ENCODE measurements at regions not wholly inside any gene's neighbourhood (a gene's known extent, or its start where the extent isn't known, plus 50 kb on each side); places are given as distances from the start of the nearest gene placed in this dataset.
A peak's percentile ranks its signal among the peaks of the same experiment; 100 is the strongest.
"Not testable (repeated sequence)": the region's sequence is repeated elsewhere in the genome, so short reads cannot be mapped to it uniquely, and the experiment has no call there.

DNA sequence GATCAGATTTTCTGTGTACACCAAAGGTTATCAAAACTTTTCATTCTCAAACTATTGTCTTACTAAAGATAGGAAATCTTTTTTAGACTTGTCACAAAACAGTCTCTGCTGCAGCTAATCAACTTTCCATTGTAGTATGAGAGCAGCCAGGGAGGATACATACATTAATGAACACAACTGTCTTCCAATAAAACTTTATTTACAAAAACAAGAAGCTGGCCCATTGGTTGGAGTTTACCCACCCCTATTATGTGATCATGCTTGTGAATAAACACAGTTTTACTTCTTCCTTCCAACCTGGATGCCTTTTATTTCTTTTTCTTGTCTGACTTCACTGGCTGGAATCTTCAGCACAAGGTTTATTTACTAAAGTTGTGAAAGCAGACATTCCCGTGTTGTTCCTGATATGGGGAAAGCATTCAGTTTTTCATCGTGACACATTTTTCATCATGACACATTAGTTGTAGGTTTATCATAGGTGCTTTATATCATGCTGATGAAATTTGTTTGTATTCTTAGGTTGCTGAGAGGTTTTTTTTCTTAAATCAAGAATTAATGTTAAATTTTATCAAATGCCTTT lies 98.5 kb upstream of the CDK13 start:
- CTCF ChIA-PET: no interaction called here
- TF ChIP-seq EZH2 (IDR thresholded peaks at IDR 0.05; ENCODE audit: borderline replicate concordance, low read depth, low read length, severe bottlenecking): no peak
- TF ChIP-seq, protein P1, sequence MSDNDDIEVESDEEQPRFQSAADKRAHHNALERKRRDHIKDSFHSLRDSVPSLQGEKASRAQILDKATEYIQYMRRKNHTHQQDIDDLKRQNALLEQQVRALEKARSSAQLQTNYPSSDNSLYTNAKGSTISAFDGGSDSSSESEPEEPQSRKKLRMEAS (IDR thresholded peaks at IDR 0.05; ENCODE audit: insufficient read depth, insufficient read length): no peak
- no peak for TF ChIP-seq POLR2AphosphoS5 (IDR thresholded peaks at IDR 0.05; ENCODE audit: insufficient read depth, low read depth, low read length)
- no peak for TF ChIP-seq FOS (IDR thresholded peaks at IDR 0.05; ENCODE audit: borderline replicate concordance, insufficient read depth, low read length)
- TF ChIP-seq, protein P2, sequence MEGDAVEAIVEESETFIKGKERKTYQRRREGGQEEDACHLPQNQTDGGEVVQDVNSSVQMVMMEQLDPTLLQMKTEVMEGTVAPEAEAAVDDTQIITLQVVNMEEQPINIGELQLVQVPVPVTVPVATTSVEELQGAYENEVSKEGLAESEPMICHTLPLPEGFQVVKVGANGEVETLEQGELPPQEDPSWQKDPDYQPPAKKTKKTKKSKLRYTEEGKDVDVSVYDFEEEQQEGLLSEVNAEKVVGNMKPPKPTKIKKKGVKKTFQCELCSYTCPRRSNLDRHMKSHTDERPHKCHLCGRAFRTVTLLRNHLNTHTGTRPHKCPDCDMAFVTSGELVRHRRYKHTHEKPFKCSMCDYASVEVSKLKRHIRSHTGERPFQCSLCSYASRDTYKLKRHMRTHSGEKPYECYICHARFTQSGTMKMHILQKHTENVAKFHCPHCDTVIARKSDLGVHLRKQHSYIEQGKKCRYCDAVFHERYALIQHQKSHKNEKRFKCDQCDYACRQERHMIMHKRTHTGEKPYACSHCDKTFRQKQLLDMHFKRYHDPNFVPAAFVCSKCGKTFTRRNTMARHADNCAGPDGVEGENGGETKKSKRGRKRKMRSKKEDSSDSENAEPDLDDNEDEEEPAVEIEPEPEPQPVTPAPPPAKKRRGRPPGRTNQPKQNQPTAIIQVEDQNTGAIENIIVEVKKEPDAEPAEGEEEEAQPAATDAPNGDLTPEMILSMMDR (IDR thresholded peaks at IDR 0.05; ENCODE audit: extremely low read depth in 1 of 2, insufficient read depth in 1 of 2, low read depth in 1 of 2, low read length in 2 of 2): no peak
- TF ChIP-seq MYC (IDR thresholded peaks at IDR 0.05; ENCODE audit: low read depth, low read length): no peak
- TF ChIP-seq GATA2 (IDR thresholded peaks at IDR 0.05; ENCODE audit: insufficient read depth, insufficient read length, low read depth, low read length): no peak
- no peak for TF ChIP-seq POLR2A (IDR thresholded peaks at IDR 0.05; ENCODE audit: low read depth, low read length)
- no peak for TF ChIP-seq JUN (IDR thresholded peaks at IDR 0.05; ENCODE audit: borderline replicate concordance, insufficient read depth, insufficient read length, low read depth)
- H3K36me3 ChIP-seq (ENCODE audit: control insufficient read depth in 2 of 2, extremely low read depth in 1 of 2, insufficient read depth in 2 of 2, low read length in 2 of 2): no peaks in the 10 kb centered on the region
- DNase-seq (ENCODE audit: low read depth, low spot score): no peak
- BruUV-seq (replicated peaks): no TSS peak
- peaks cover 4 to 10% of the 10 kb centered on the region in 2 experiments for H3K27me3 ChIP-seq (ENCODE audit: control insufficient read depth in 2 of 2, insufficient read depth in 2 of 2, low read length in 2 of 2)
- H3K4me3 ChIP-seq (replicated peaks in 1 of 3; ENCODE audit: insufficient read depth in 1 of 3, low read depth in 1 of 3, low read length in 3 of 3): no peak overlapping the region
- H2AFZ ChIP-seq (ENCODE audit: low read depth, low read length): no peak overlapping the region
- no peak for FAIRE-seq
- H3K4me2 ChIP-seq (ENCODE audit: insufficient read depth, low read length): no peak overlapping the region
- no peaks in the 10 kb centered on the region for H3K9me3 ChIP-seq (replicated peaks; ENCODE audit: control insufficient read depth, insufficient read depth, low read length)
- H3K4me1 ChIP-seq (ENCODE audit: control insufficient read depth, extremely low read depth, insufficient read depth, low read length): no peaks in the 10 kb centered on the region
- H4K20me1 ChIP-seq (replicated peaks; ENCODE audit: control insufficient read depth, extremely low read depth, insufficient read depth, low read length): no peaks in the 10 kb centered on the region
- H3K9ac ChIP-seq (replicated peaks; ENCODE audit: extremely low read depth, insufficient read depth, low read length): no peak overlapping the region
- POLR2A ChIA-PET: no interaction called here
- dilution Hi-C loops (cut with MboI; ENCODE audit: extremely low pct_ligation_motif_present, low sequenced_read_pairs): no loop called here
- H3K27ac ChIP-seq (ENCODE audit: insufficient read depth, low read depth, low read length): no peak overlapping the region
- H3K79me2 ChIP-seq (ENCODE audit: control insufficient read depth, insufficient read depth, low read length): no peaks in the 10 kb centered on the region
- no peaks in the 10 kb centered on the region for H3K9me1 ChIP-seq (replicated peaks; ENCODE audit: control insufficient read depth, extremely low read depth, insufficient read depth, low read length)
- intact Hi-C loops (cut with micrococcal nuclease): no loop called here

DNA sequence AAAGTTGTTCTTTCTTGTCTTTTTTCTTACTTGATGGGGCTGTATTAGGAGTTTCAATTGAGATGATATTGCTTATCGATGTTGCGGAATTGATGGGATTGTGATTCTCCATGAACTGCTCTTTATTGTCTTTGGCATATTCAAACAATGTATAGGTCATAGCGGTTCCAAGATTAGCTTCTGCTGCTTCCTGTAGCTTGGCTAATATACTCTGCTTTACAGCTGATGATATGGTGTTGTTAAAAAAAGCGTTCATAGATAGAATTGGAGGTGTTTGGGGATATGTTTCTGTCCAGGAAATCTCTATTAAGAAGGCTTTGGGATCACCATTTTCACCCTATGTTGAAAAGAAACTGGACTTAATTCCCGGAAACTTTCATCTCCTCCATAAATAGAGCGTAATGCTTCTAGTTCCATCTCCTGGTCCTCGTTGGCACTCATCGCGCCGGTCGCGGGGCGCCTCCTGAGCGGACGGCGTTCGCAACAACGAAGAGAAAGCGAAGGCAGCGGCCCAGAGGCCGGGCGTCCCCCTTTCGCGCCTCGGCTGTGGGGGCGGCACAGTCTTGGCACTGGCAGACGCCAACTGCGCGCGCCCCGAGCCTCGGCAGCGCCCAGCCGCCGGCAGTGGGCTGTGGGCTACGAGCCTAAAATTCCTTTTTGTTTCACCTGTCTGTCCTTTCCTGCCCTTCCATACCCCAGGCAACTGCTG lies 95.3 kb upstream of the CDK13 start:
- peak overlapping the region; percentile 16 to 44 (median 16) for H3K4me3 ChIP-seq (replicated peaks in 1 of 3; ENCODE audit: insufficient read depth in 1 of 3, low read depth in 1 of 3, low read length in 3 of 3)
- H3K36me3 ChIP-seq (ENCODE audit: control insufficient read depth in 2 of 2, extremely low read depth in 1 of 2, insufficient read depth in 2 of 2, low read length in 2 of 2); H3K9me1 ChIP-seq (replicated peaks; ENCODE audit: control insufficient read depth, extremely low read depth, insufficient read depth, low read length); H3K79me2 ChIP-seq (ENCODE audit: control insufficient read depth, insufficient read depth, low read length); H3K9me3 ChIP-seq (replicated peaks; ENCODE audit: control insufficient read depth, insufficient read depth, low read length); BruUV-seq (replicated peaks); H3K9ac ChIP-seq (replicated peaks; ENCODE audit: extremely low read depth, insufficient read depth, low read length); DNase-seq (ENCODE audit: low read depth, low spot score); FAIRE-seq; H3K4me1 ChIP-seq (ENCODE audit: control insufficient read depth, extremely low read depth, insufficient read depth, low read length); intact Hi-C loops (cut with micrococcal nuclease); H3K27ac ChIP-seq (ENCODE audit: insufficient read depth, low read depth, low read length); POLR2A ChIA-PET; H4K20me1 ChIP-seq (replicated peaks; ENCODE audit: control insufficient read depth, extremely low read depth, insufficient read depth, low read length); dilution Hi-C loops (cut with MboI; ENCODE audit: extremely low pct_ligation_motif_present, low sequenced_read_pairs): not testable (repeated sequence)
- H3K4me2 ChIP-seq (ENCODE audit: insufficient read depth, low read length): peak overlapping the region; percentile 53
- H3K27me3 ChIP-seq (ENCODE audit: control insufficient read depth in 2 of 2, insufficient read depth in 2 of 2, low read length in 2 of 2): peaks cover 4 to 10% of the 10 kb centered on the region in 2 experiments
- CTCF ChIA-PET: interaction anchor here (1.1 kb wide), 1 partner anchor 274 kb away, joined by 3 read pairs; no protein-coding TSS in a partner anchor
- peak overlapping the region; percentile 51 for H2AFZ ChIP-seq (ENCODE audit: low read depth, low read length)

All from endothelial cell of umbilical vein (primary cell).